Tibial artery (tissue), 4 donors: ENCODE measurements at regions not wholly inside any gene's neighbourhood (a gene's known extent, or its start where the extent isn't known, plus 50 kb on each side); places are given as distances from the start of the nearest gene placed in this dataset.
"Not testable (repeated sequence)": the region's sequence is repeated elsewhere in the genome, so short reads cannot be mapped to it uniquely, and the experiment has no call there.

ENCODE experiments used
- DNase-seq, 2 donors: peaks; one replicate each; pipeline ENCODE4 v3.0.0-alpha.2; 2019
- H3K27ac ChIP-seq, 2 donors: fragments of 200-600 bp; sonication (generic) in 1 of 2; 1 replicate in 1 of 2; 2 replicates in 1 of 2; pipeline ENCODE4 v1.5.1; 2018 to 2019; ENCODE audit warnings: mild to moderate bottlenecking in 1 of 2
- H3K27me3 ChIP-seq, 2 donors: fragments of 200-600 bp; sonication (generic) in 1 of 2; one replicate each; pipeline versions ENCODE4 v1.5.1 to v1.6.0; 2016 to 2019
- H3K36me3 ChIP-seq, 3 donors: fragments of 200-600 bp; sonication (generic) in 2 of 3; one replicate each; pipeline ENCODE4 v1.5.1; 2016 to 2019; ENCODE audit warnings: mild to moderate bottlenecking in 2 of 3
- H3K4me1 ChIP-seq, 4 donors: fragments of 200-600 bp; sonication (generic) in 2 of 4; 1 replicate in 3 of 4; 2 replicates in 1 of 4; pipeline ENCODE4 v1.5.1; 2016 to 2019
- H3K4me3 ChIP-seq, 2 donors: fragments of 200-600 bp; sonication (generic) in 1 of 2; 1 replicate in 1 of 2; 2 replicates in 1 of 2; pipeline ENCODE4 v1.5.1; 2018 to 2019; ENCODE audit warnings: mild to moderate bottlenecking in 2 of 2
- H3K9me3 ChIP-seq, 3 donors: fragments of 200-600 bp; sonication (generic) in 1 of 3; one replicate each; pipeline ENCODE4 v1.5.1; 2016 to 2019
- CTCF ChIP-seq, 2 experiments: fragments of 200-600 bp in 1 of 2; fragments of 450-650 bp in 1 of 2; IDR thresholded peaks; one replicate each; pipeline ENCODE4 v1.5.1; 2017 to 2019; ENCODE audit warnings: antibody characterized with exemption in 2 of 2, mild to moderate bottlenecking in 1 of 2, moderate library complexity in 1 of 2
- intact Hi-C: fragments of 100-400 bp; cut with DNase I; formaldehyde crosslinking; loops from one replicate; pipeline ENCODE4 v1.15.0; 2023; ENCODE audit warnings: low total_unique reads

- no peak for DNase-seq
- no peak overlapping the region for H3K27ac ChIP-seq
- TF ChIP-seq CTCF (IDR thresholded peaks at IDR 0.05) = no peak
These were observed 235.9 kb downstream of the FAM72C start for GRCh38 chr1:143735764-143736461.

GRCh38 chr1:143734261-143734660 is 237.5 kb downstream of the FAM72C start:
- H3K9me3 ChIP-seq, H3K4me3 ChIP-seq, H3K4me1 ChIP-seq, H3K27me3 ChIP-seq, H3K27ac ChIP-seq, DNase-seq, H3K36me3 ChIP-seq, intact Hi-C loops: not testable (repeated sequence)

More at GRCh38 chr1:143735764-143736461, 235.9 kb downstream of the FAM72C start:
- Histone ChIP-seq H3K4me1 (no peaks in the 10 kb centered on the region), H3K27me3 (no peaks in the 10 kb centered on the region), H3K36me3 (no peaks in the 10 kb centered on the region), H3K9me3 (no peaks in the 10 kb centered on the region), H3K4me3 (peak overlapping the region in 1 of 2 donors; percentile 14)
- intact Hi-C loops = no loop called here

- H3K4me3 ChIP-seq, intact Hi-C loops, H3K36me3 ChIP-seq, H3K27ac ChIP-seq, H3K9me3 ChIP-seq, H3K27me3 ChIP-seq, H3K4me1 ChIP-seq, DNase-seq: not testable (repeated sequence)
These were observed 240.9 kb downstream of the FAM72C start for GRCh38 chr1:143730890-143731289.

GRCh38 chr1:143729449-143730111 is 242.2 kb downstream of the FAM72C start:
- H3K4me3 ChIP-seq, intact Hi-C loops, H3K4me1 ChIP-seq, DNase-seq, H3K36me3 ChIP-seq, H3K9me3 ChIP-seq, H3K27ac ChIP-seq, H3K27me3 ChIP-seq: not testable (repeated sequence)

GRCh38 chr1:143728802-143729448 is 242.9 kb downstream of the FAM72C start:
- H3K36me3 ChIP-seq, intact Hi-C loops, H3K4me3 ChIP-seq, H3K4me1 ChIP-seq, H3K27me3 ChIP-seq, H3K9me3 ChIP-seq, H3K27ac ChIP-seq, DNase-seq: not testable (repeated sequence)

- Histone ChIP-seq H3K9me3 (no peaks in the 10 kb centered on the region), H3K27me3 (no peaks in the 10 kb centered on the region), H3K4me3 (no peak overlapping the region), H3K4me1 (no peaks in the 10 kb centered on the region), H3K27ac (no peak overlapping the region), H3K36me3 (no peaks in the 10 kb centered on the region)
- intact Hi-C loops = no loop called here
- no peak for DNase-seq
- no peak for TF ChIP-seq CTCF (IDR thresholded peaks at IDR 0.05)
These were observed 244.5 kb downstream of the FAM72C start for GRCh38 chr1:143727263-143727662.

GRCh38 chr1:143721024-143721373 is 250.8 kb downstream of the FAM72C start:
- intact Hi-C loops = no loop called here
- no peak for DNase-seq
- H3K4me1 ChIP-seq = no peaks in the 10 kb centered on the region
- no peak overlapping the region for H3K27ac ChIP-seq
- no peak for TF ChIP-seq CTCF (IDR thresholded peaks at IDR 0.05)
- H3K27me3 ChIP-seq = no peaks in the 10 kb centered on the region
- H3K4me3 ChIP-seq = no peak overlapping the region
- no peaks in the 10 kb centered on the region for H3K9me3 ChIP-seq
- H3K36me3 ChIP-seq = no peaks in the 10 kb centered on the region
